Glomerular endothelial cell (primary cell): ENCODE measurements at regions not wholly inside any gene's neighbourhood (a gene's known extent, or its start where the extent isn't known, plus 50 kb on each side); places are given as distances from the start of the nearest gene placed in this dataset.

Experiments used
- DNase-seq: peaks from one replicate; pipeline ENCODE4 v3.0.0-alpha.2; 2011; ENCODE audit warnings: low read depth, low spot score; ENCODE audit errors: extremely low read depth

DNA sequence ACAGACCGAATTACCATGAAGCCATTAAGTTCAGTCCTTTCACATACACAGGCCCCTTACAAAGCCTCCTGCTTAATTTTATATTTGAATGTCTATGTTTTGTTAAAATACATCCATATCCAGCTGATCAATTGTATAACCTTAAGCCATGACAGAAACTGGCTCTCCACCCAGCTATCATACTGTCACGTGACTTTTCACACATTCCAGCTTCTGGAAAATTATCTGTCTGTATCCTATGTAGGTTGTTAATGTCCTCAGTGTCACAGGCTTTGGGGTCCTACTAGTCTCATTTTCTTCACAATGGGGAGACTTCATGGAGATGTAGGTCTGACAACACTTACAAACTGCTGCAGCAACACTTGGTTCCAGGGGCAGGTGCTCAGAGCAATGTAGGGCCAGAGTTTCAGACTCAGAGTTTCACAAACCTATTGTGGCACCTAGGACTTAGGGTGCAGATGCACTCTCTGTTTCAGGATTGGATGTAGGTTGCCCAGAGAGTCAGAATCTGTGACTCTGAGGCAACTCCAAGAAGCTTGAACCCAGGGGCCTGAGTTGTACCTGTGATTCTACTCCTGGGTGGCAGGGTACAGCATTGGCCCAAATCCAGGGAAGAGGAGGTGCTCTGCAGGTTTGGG lies 69.6 kb upstream of the PCDH20 start:
- DNase-seq: no peak

- no peak for DNase-seq
Measured at GRCh38 chr13:61477619-61478018, 62.0 kb upstream of the PCDH20 start.

GRCh38 chr13:61470786-61471185 lies 55.1 kb upstream of the PCDH20 start:
- no peak for DNase-seq

- DNase-seq: no peak
Measured at GRCh38 chr13:61466280-61466679, 50.6 kb upstream of the PCDH20 start.
